Lung (tissue), 11 donors: ENCODE measurements at regions not wholly inside any gene's neighbourhood (a gene's known extent, or its start where the extent isn't known, plus 50 kb on each side); places are given as distances from the start of the nearest gene placed in this dataset.
A peak's percentile ranks its signal among the peaks of the same experiment; 100 is the strongest.

Experiments
- ATAC-seq: fragments of 200-7000 bp; cut with Tn5 transposase; one replicate; pipeline ENCODE4 v1.9.1; 2020; ENCODE audit warnings: moderate number of reproducible peaks; ENCODE audit not compliant: insufficient read depth, low FRiP score
- DNase-seq, 3 donors: peaks; one replicate each; pipeline ENCODE4 v3.0.0-alpha.2; 2013 to 2017
- H3K27ac ChIP-seq, 2 donors: one replicate each; pipeline ENCODE4 v1.5.1; 2013; ENCODE audit warnings: mild to moderate bottlenecking in 2 of 2, moderate library complexity in 2 of 2, control low read depth in 1 of 2, inconsistent platforms in 1 of 2, low read depth in 1 of 2, low read length in 1 of 2
- H3K27me3 ChIP-seq, 3 donors: one replicate each; pipeline ENCODE4 v1.5.1; 2013; ENCODE audit warnings: low read length in 2 of 3; ENCODE audit not compliant: control insufficient read depth in 3 of 3, insufficient read depth in 3 of 3
- H3K36me3 ChIP-seq, 4 donors: one replicate each; pipeline ENCODE4 v1.5.1; 2013; ENCODE audit warnings: low read length in 4 of 4, mild to moderate bottlenecking in 1 of 4, moderate library complexity in 1 of 4; ENCODE audit not compliant: control insufficient read depth in 4 of 4, insufficient read depth in 4 of 4
- H3K4me1 ChIP-seq, 5 donors: one replicate each; pipeline ENCODE4 v1.5.1; 2013; ENCODE audit warnings: low read length in 5 of 5, mild to moderate bottlenecking in 2 of 5, moderate library complexity in 1 of 5; ENCODE audit not compliant: control insufficient read depth in 5 of 5, insufficient read depth in 5 of 5
- H3K4me3 ChIP-seq: one replicate; pipeline ENCODE4 v1.5.1; 2013; ENCODE audit warnings: mild to moderate bottlenecking, control low read depth, moderate library complexity
- H3K9ac ChIP-seq, 2 donors: one replicate each; pipeline ENCODE4 v1.5.1; 2013; ENCODE audit warnings: low read length in 2 of 2, control low read depth in 1 of 2; ENCODE audit not compliant: insufficient read depth in 1 of 2
- H3K9me3 ChIP-seq, 4 donors: one replicate each; pipeline ENCODE4 v1.5.1; 2013; ENCODE audit warnings: low read length in 3 of 4, mild to moderate bottlenecking in 1 of 4, moderate library complexity in 1 of 4; ENCODE audit not compliant: control insufficient read depth in 4 of 4, insufficient read depth in 3 of 4
- CTCF ChIP-seq: IDR thresholded peaks from 2 replicates; pipeline ENCODE4 v1.5.1; 2012; ENCODE audit warnings: mild to moderate bottlenecking; ENCODE audit errors: control extremely low read depth, extremely low read depth
- WGBS, 2 donors: extraction: QIAGEN DNeasy Blood & Tissue Kit; methylation state at CpG; one replicate each; pipeline ENCODE4 v1.1.7; 2013; 5-methylcytosine and 5-hydroxymethylcytosine counted together
- donor health status: control.
- donor health status: control.
- donor health status: Bipolar disorder and iron deficiency.
- donor health status: healthy.
- donor health status: DM: yes; HTN: yes; CAD: no.

GRCh38 chr21:23292292-23292691 is 2294.1 kb downstream of the NCAM2 start:
- Histone ChIP-seq H3K27ac (no peak overlapping the region), H3K36me3 (no peaks in the 10 kb centered on the region)
- TF ChIP-seq CTCF = no peak

GRCh38 chr21:23281917-23282316 is 2283.7 kb downstream of the NCAM2 start:
- DNase-seq (no peak), ATAC-seq (no peak)
- Histone ChIP-seq H3K36me3 (no peaks in the 10 kb centered on the region), H3K27me3 (no peaks in the 10 kb centered on the region), H3K9ac (no peak overlapping the region), H3K4me1 (no peaks in the 10 kb centered on the region), H3K9me3 (no peaks in the 10 kb centered on the region), H3K4me3 (no peak overlapping the region), H3K27ac (no peak overlapping the region)
- TF ChIP-seq CTCF = no peak
- 90 to 97% methylated on average over 2 of the region's 2 CpGs for WGBS, 2 donors

More at GRCh38 chr21:23292292-23292691, 2294.1 kb downstream of the NCAM2 start:
- Histone ChIP-seq H3K4me3 (no peak overlapping the region), H3K27me3 (no peaks in the 10 kb centered on the region), H3K4me1 (no peaks in the 10 kb centered on the region), H3K9ac (no peak overlapping the region), H3K9me3 (peaks cover 0 to 4% (median 0%) of the 10 kb centered on the region in 4 donors)
- WGBS, 2 donors = 82 to 85% methylated on average over 3 of the region's 3 CpGs
- no peak for ATAC-seq
- no peak for DNase-seq

- ATAC-seq (no peak), DNase-seq (no peak)
- Histone ChIP-seq H3K4me3 (no peak overlapping the region), H3K4me1 (peaks cover 0 to 6% (median 0%) of the 10 kb centered on the region in 5 donors), H3K9ac (no peak overlapping the region), H3K36me3 (no peaks in the 10 kb centered on the region), H3K9me3 (no peaks in the 10 kb centered on the region), H3K27ac (no peak overlapping the region), H3K27me3 (no peaks in the 10 kb centered on the region)
- TF ChIP-seq CTCF = no peak
- 64 to 67% methylated on average over 1 of the region's 1 CpG for WGBS, 2 donors
These were observed 2251.6 kb downstream of the NCAM2 start for GRCh38 chr21:23249760-23250159.

GRCh38 chr21:23247334-23247733 is 2249.1 kb downstream of the NCAM2 start:
- DNase-seq (peak in 2 of 3 donors; percentile 3 to 24), ATAC-seq (no peak)
- Histone ChIP-seq H3K4me1 (peaks cover 0 to 6% (median 0%) of the 10 kb centered on the region in 5 donors), H3K4me3 (no peak overlapping the region), H3K36me3 (no peaks in the 10 kb centered on the region), H3K9ac (no peak overlapping the region), H3K27me3 (no peaks in the 10 kb centered on the region), H3K27ac (no peak overlapping the region), H3K9me3 (no peaks in the 10 kb centered on the region)
- 35 to 53% methylated on average over 2 of the region's 2 CpGs for WGBS, 2 donors
- TF ChIP-seq CTCF = no peak
